Activated T-cell treated with anti-CD3 and anti-CD28 coated beads, Interleukin-2, amount 50 U/mL, for 1 hour (primary cell): ENCODE measurements at regions not wholly inside any gene's neighbourhood (a gene's known extent, or its start where the extent isn't known, plus 50 kb on each side); places are given as distances from the start of the nearest gene placed in this dataset.

Experiments
- DNase-seq: peaks from one replicate; pipeline ENCODE4 v3.0.0-alpha.2; 2020

DNA sequence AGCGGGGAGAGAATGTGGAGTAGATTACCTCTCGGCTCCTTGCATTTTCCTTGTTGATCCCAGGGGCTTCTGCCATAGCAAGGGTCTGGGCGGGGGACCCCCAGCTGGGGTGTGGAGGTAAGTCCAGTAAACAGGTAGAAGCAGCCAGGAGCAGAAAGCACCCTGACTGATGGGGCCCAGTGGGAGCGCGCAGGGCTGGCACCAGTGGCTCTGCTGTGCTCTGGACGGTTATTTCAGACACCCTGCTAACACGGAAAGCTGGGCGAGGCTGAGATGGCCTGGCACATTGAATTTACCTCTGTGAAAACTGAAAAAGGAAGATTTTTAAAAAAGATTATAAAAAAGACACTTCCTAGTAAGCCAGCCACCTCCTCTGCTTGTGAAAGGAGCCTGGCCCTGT is 88.4 kb upstream of the CALM2 start:
- no peak for DNase-seq

DNA sequence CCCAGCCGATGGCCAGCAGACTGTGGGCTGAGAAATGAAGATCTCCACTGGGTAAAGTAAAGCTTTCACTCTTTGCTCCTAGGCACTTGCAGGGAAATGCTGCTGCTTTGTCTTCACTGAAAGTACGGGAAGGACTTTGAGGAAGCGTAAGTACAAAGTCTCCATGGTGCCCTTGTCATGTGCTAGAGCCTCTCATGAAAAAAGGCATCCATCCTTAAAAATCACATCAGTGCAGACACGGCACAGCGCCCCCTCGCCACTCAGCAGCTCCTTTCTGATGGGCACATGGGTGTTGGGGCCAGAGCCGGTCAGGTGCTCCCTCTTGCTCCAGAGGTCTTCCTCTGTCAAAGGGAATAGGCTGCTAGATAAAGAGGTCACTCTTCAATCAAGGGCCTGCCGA is 87.8 kb upstream of the CALM2 start:
- DNase-seq: no peak

DNA sequence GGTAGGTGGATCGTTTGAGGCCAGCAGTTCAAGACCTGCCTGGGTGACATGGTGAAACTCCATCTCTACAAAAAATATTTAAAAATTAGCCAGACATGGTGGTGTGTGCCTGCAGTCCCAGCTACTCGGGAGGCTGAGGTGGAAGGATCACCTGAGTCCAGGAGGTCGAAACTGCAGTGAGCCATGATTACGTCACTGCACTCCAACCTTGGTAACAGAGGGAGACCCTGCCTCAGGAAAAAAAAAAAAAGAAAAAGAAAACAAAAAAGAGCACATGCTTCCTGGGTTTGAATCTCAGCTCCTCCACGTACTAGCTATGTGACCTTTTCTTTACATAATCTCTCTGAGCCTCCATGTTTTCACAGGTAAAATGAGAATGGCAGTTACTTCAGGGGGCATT is 86.3 kb upstream of the CALM2 start:
- DNase-seq: no peak

DNA sequence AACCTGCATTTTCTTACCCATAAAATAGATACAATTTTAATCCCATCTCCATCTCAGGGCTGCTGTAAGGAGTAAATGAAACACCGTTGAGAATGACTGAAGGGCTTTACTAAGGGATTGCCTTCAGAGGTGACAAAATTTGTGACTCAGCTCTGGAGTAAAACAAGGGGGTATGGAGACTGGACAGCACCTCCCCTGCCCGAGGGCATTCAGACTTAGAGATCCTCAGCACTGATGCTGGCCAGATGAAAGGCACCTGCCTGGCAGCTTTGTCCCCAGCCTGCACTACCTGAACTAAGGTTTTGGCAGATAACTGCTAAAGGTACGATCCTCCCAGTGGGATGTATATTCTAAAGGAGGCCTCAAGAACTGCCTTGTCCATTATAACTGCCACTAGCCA is 84.7 kb upstream of the CALM2 start:
- DNase-seq: no peak

DNA sequence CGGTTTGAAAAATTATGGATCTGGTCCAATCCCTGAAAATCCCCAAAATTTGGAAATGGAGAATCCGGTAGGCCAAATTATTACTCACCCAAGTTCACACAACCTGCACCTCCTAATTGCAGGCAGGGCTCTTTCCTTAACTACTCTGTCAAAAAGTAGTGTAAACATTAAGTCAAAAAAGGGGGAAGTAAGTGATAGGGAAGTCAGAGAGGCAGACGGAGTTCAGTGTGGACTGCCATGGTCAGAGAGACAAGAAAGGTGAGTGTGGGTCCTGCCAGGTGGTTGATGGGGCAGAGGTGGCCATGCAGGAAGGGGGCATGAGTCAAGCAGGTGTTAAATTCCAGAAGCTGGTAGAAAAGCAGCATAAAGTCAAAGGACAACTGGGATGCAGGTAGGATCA is 83.5 kb upstream of the CALM2 start:
- no peak for DNase-seq

DNA sequence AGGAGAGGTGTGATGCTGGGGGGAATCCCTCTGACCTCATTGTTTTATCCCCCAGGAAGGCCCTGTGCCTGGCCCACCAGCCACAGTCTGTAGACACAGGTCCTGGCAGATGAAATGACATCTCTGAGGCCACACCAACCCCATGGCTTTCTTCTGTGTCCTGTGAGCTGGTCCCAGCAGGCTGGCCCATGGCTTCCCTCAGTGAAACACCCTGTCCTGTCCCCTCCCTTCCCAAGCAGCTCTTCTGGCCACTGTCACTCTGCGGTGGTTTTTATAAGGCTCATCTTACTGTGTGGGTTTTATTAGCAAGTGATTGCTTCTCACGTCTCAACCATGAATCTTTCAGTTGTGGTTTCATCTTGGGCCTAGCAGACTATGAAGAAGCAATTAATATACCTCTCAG is 81.6 kb upstream of the CALM2 start:
- no peak for DNase-seq

DNA sequence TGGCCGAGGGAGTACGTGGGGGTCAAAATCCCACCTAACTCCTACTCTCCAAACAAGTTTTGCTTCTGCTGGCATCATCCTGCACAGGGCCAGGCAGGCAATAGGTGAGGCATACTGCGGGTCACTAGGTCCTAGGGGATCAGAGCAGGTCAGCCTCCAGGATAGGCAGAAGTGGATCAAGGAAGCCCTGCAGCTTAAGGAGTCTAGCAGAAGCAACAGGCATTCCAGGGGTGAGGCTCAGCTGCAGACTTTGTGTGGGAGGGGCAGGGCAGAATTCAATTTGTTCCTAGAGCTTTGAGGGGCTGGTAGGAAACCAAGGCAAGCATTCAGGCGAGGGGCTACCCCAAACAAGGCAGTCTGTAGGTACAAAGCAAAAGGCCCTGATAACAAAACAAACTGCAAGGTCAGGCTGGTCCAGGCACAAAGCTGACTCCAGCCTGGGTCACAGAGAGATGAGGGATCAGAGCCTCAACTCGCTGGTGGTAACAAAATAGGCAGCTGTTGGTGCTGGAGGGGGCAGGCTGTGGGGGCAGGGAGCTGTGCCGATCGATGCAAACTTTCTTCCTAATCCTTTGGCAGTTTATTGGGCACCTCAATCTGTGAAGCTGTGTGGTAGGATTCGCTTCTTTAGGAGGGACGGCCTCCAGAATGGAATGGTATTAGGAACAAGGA is 80.2 kb upstream of the CALM2 start:
- no peak for DNase-seq

DNA sequence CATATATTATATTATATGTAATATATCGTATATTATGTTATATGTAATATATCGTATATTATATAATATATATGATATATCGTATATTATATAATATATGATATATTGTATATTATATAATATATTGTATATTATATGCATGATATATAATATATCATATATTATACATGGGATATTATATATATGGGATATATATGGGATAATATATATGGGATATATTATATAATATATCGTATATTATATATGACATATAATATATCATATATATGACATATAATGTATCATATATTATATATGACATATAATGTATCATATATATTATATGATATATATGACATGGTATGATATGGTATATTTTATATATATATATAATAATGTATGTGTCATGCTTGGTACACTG is 79.5 kb upstream of the CALM2 start:
- no peak for DNase-seq

DNA sequence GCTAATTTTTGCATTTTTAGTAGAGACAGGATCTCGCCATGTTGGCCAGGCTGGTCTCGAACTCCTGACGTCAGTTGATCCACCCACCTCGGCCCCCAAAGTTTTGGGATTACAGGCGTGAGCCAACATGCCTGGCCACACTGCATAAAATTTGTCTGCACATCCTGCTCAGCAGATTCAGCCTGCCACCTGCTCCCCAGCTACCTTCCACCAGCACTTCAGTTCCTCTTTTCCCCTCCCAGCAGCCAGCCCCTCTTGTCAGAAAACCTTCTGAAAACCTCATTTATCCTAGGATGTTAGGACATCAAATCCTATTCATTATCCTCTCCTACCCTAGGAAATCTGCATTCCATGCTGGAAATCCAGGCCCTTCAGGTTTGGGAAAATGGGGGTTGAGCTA is 78.2 kb upstream of the CALM2 start:
- no peak for DNase-seq

DNA sequence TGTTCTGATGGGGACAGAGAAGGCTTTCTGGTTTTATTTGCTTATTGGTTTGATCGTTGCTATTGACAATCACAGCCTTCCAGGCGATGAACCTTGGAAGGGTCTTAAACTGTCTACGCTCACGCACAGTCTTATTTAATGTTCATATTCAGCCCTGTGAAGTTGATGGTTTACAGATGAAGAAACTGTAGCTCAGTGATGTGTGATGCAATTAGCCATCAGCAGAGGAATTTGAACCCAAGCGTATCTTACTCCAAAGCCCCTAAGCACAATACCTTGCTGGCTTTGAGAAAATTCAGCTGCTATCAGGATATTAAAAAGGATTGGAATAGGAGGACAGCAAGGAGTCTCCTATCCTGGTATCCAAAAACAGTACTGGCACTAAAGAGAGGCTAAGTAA is 77.1 kb upstream of the CALM2 start:
- DNase-seq: no peak

DNA sequence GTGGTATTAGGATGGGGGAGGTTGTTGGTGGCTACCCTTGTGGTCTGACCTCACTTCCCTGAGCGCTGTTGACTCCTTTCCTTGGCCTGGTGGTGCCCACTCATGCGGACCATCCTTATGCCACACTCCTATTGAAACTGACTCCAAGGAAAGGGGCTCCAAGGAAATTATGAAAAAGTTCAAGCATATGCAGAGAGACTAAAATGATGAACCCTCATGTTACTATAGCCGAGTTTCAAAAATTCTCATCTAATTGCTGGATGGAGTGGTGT is 75.0 kb upstream of the CALM2 start:
- DNase-seq: no peak

DNA sequence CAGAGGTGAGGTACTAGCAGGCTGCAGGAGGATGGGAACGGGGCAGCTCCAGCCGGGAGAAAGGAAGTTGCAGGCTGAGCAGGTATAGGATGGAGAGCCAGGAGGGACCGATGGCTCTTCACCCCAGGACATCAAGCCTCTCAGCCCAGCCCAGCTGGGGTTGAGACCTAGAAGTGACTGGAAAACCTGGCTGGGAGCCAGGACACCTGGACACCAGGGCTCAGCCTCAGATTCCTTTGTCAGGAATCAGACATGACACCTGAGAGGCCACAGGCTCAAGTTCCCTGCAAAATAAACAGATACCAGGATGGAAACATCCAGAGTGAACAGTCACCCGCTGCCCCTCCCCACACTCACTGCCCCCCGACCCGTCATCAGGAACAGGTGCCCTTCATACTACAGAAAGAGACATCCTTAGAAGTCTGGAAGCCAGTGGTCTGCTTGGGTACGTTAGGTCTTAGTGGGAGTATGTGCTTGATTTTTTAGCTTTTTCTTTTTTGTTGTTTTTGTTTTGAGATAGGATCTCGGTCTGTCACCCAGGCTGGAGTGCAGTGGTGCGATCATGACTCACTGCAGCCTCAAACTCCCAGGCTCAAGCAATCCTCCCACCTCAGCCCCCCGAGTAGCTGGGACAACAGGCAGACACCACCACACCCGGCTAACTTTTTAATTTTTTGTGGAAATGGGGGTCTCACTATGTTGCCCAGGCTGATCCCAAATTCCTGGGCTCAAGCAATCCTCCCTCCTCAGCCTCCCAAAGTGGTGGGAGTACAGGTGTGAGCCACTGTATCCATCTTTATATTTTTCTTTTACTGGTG is 74.5 kb upstream of the CALM2 start:
- no peak for DNase-seq

DNA sequence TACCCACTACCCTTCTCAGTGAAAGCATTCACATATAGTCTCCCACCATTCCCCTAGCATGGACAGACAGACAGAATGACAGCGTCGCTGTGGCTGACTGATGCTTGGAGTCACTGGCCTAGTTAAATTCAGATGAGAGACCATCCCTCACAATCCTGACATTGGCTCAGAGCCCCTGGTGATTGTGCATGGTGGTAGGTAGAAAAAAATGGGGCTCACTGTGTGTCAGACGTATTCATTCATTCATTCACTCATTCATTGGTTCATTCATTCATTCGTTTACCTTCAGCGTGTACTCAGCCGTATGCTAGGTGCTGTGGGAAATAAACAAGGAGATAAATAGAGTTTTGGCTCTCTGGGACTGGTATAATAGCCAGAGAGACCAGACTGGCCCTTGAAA is 73.6 kb upstream of the CALM2 start:
- no peak for DNase-seq

DNA sequence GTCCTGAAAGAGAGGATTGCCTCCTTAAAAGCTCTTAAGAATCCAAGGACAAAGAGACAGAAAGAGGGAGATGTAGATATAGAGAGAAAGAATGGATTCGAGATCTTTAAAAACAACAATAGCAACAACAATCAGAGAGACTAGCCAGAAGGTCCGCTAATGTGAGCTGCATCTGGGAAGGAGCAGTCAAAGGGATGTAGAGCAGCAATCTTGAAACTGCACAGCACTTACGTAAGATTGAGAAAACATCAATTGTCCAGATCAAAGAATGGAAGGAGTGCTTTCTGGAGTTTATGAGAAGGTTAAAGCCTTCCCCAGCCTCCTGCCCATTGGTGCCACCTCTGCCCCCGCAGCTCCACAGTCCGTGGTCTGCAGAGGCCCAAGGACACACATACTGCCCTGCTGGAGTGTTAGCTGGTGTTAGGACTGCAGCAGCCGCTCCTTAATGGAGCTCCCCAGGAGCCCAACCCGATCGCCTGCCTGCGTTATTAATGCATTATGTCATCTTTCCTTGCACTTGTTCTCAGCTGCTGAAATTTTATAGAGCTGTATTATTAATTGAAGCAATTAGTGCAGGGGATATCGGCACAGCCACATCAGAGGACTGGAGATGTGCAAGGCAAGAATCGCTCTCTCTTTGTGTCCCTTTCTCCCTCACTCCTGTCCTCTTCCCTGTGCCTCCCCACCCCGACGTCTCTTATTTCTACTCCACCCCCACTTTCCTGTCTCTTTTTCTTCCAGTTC is 73.0 kb upstream of the CALM2 start:
- DNase-seq: no peak

DNA sequence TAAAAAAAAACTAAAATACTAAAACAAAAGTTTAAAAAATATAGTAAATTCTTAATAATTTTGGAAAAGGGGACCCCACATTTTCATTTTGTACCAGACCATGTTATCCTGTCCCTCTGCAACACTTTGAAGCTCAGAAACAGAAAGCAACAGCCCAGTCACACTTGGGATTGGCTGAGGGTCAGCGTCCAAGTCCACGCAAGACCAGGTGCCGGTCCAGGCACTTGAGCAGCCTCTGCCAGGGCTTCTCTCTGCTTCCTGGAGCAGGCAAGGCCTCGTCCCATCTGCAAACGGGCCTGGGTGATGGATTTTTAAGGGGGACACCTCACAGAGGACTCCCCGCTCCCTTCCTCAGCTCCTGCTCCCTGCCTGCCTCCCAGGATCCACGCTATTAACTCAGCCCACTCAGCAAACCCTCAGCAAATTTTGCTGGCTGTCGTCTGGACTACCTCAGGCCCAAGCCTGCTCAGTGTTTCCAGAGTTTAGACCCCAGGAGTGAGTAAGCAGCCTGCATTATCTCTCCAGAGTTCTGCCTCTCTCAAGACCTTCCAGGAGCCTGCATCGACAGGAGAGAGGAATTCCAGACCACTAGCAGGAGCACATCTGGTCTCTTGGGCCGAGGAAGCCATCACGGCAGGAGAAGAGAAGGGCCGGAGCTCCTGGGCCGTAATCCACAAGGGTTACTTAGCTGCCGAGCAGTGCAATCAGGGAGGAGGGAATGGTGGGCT is 67.4 kb upstream of the CALM2 start:
- DNase-seq: no peak

DNA sequence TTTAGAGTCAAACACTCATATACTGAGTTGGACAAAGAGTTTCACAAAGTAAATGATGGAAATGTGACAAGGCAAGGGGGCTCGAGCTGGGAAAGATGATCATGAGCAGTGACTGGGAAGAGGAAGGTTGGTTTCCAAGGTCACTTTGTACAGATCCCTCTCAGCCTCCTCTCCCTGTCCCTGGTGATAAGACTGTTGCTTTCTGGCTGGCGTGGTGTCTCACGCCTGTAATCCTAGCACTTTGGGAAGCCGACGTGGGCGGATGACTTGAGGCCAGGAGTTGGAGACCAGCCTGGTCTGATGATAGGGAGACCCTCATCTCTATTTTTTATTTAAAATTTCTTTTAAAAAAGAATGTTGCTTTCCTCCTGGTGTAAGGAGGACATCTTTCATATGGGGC is 65.4 kb upstream of the CALM2 start:
- no peak for DNase-seq

DNA sequence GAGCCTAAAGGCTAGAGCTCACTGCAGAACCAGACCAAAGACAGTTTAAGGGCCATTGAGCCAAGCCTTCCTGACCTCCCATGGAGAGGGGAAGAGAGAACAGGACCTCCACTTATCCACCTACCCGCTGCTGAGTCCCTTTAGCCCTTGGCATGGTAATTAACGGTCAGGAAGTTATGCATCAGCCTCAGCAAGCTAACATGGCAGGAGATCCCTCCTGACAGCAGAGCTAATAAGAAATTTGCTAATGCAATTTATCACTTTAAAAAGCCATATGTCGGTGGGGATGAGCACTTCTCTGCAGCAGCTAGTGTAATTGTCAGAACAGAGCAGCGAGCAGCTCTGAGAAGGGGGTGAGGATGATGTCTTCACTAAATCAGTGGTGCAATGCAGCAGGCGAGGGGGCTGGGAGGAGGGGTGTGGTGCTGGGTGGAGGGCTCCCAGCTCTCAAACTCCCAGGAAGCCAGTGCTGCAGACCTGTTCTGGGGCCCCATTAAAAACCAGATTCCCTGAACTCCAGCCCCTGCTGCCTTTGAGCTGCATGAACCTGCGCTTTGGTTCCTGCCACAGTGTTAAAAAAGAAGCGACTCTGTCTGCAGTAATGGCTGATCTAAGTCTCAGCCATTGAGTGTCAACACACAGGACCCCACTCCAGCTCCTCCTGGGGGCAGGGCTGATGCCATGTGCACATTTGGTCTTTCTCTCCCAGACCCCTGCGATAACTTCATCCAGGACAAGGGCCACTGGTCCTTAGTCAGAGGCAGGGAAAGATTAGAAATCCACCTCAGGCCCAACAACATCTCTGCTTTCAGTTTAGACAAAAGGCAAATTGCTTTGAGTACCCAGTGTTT is 63.0 kb upstream of the CALM2 start:
- DNase-seq: no peak

DNA sequence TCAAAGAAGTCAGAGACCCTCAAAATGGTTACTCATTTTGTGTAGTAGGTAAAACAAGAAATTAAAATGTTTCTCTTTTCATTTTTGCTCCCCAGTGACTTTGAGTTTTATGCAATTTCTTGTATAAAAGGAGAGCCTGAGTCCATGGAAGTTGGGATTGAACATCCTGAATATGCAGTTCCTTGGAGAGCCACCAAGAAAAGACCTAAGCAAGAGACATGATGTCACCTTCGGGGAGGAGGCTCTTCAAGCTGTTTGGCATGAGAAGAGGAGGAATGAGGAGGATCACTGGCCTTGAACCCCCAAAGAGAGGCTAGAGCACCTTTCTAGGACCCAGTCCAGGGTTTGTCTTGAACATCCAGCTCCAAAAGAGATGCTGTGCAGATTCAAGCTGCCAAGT is 62.3 kb upstream of the CALM2 start:
- DNase-seq: no peak

DNA sequence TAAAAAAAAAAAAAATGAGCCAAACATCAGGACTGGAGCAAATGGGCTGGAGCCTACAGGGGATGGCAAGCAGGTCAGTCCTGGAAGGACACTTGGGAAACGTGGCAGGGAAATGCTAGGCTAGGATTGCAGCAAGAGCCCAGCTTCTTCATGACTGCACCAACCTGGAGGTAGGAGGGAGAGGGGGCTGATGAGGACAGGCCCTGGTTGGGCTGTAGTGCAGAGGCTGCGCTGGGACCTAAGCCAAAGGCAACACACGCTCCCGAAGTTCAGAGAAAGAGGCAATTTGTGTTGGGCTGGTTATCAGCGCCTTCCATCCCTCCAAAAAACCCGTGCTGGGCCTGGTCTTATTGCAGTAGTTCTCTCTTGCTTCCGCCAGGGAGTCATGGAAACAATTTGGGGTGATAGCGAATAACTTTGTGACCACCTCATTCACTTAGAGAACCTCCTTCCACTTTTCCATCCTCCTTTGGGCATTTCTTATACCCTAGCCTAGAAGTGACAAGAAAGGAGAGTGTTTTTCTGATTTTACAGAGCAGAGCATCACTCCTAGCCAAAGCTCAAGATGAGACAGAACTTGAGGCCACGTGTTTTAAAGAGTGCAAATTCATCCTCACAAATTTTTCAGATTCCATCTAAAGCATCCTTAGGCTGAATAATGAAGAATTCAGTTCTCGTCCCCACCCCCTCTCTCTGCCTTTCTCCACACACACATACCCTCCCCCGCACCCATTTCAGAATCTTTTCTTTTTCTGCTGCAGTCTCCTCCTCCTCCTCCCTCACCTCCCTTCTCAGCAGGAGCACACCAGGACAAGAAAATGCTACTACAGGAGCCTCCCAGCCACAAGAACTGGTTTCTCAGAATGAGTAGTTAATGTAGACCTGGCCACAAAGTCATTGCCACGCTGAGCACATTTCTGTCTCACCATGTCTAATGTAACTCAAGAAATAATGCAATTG is 61.3 kb upstream of the CALM2 start:
- no peak for DNase-seq

DNA sequence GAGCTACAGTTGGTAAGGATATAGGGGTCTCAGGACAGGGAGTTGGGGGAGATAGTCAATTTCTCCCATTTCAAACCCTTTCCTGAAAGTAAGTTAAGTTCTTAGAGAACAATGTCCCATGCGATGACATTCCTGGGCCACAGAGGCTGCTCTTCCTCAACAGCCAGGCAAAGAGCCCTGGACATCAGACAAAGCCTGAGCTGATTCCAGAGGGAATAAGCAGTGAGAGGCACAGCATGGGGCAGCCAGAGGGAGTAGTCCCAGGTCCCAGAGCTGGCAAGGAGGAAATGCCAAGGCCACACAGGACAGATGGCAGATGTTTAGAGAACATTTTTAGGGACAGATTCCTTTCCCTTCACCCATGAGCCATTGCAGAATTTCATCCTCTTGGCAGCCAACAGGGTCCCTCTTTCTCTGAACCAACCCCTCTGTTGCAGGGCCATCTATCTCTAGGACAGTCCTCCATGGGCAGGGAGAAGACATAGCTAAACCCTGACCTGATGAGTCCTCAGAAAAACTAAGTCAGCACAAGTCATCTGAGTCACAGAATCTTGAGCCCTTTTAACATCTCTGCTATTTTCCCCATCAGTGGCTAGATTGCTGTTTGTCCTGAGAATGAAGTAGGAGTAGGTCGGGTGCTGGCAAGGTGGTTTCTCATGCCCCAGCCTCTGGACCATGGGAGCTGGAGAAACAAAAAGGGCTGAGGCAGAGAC is 60.3 kb upstream of the CALM2 start:
- no peak for DNase-seq

DNA sequence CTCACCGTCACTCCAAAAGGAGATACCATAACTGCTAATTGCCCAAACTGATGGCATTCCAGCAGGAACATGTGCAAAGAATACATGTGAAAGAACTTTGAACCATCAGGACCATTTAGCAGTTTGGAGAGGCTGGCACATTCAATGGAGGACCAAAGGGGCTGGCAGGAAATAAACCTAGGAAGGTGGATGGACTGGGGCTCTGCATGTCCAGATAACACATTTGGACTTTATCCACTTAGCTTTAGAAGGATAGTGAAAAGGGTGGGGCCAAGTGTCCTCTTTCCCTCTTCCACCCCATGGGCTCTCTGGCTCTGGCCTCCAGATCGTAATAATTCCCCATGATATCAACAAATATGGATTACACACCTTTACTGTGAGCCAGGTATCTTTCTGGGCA is 58.8 kb upstream of the CALM2 start:
- no peak for DNase-seq
